ENCODE measurements at regions not wholly inside any gene's neighbourhood (a gene's known extent, or its start where the extent isn't known, plus 50 kb on each side); places are given as distances from the start of the nearest gene placed in this dataset.

DNA sequence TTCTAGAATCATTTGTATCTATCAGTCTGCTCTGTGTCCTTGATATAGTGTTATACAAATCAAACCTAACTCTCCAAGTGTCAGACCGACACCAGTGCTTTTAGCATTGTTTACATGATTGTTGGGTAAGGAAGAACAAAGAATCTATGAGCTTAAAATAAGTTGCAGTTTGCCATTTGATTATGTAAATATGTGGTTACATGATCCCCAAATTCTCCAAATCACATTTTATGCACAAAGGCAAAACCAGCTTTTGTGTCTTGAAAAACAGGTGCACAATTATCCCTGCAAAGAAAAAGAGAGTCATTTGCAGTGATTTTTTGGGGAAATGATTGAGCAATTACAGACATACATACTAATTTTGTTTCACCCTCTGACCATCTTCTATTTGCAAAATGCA lies 652.6 kb upstream of the CHAC2 start:
- no peak for FAIRE-seq
- H3K79me2 ChIP-seq (ENCODE audit: control insufficient read depth, insufficient read depth, low read length), result no peaks in the 10 kb centered on the region
- ChIA-PET CTCF (no interaction called here), POLR2A (no interaction called here), RAD21 (ENCODE audit: unreplicated experiment) (no interaction called here), SMC1A (ENCODE audit: uncharacterized antibody, unreplicated experiment) (no interaction called here)
- 0% methylated on average over 1 of the region's 1 CpG for WGBS (ENCODE audit: insufficient coverage, insufficient replicate concordance, low lambda C conversion rate, missing lambda C conversion rate)
- H3K36me3 ChIP-seq (ENCODE audit: control insufficient read depth in 2 of 2, insufficient read depth in 2 of 2, low read length in 1 of 2), result no peaks in the 10 kb centered on the region
- no peaks in the 10 kb centered on the region for H3K4me1 ChIP-seq (ENCODE audit: control insufficient read depth, insufficient read depth, low read length)
- H3K27ac ChIP-seq (ENCODE audit: control insufficient read depth, insufficient read depth), result no peak overlapping the region
- ATAC-seq, result no peak
- BruUV-seq (replicated peaks), result no TSS peak
- H3K4me3 ChIP-seq, result no peak overlapping the region
- H3K4me2 ChIP-seq (ENCODE audit: control insufficient read depth, insufficient read depth), result no peak overlapping the region
- no peaks in the 10 kb centered on the region for H3K9me3 ChIP-seq (replicated peaks; ENCODE audit: control insufficient read depth, insufficient read depth, low read length)
- no peaks in the 10 kb centered on the region for H3K27me3 ChIP-seq (replicated peaks in 1 of 2; ENCODE audit: control insufficient read depth in 2 of 2, insufficient read depth in 2 of 2, low read length in 1 of 2)
- H2AFZ ChIP-seq (ENCODE audit: control insufficient read depth, low read depth, low read length), result no peak overlapping the region
- intact Hi-C loops (cut with micrococcal nuclease; ENCODE audit: unreplicated experiment), result no loop called here
- no peak for DNase-seq (ENCODE audit: low read depth, low spot score)
- no peaks in the 10 kb centered on the region for H4K20me1 ChIP-seq (ENCODE audit: control insufficient read depth, insufficient read depth)
- in situ Hi-C loops (cut with MboI), result no loop called here
- no peak overlapping the region for H3K9ac ChIP-seq (ENCODE audit: control insufficient read depth, insufficient read depth, low read length)
- TF ChIP-seq IRF4 (IDR thresholded peaks at IDR 0.05; ENCODE audit: low read depth, low read length) (no peak), SIN3A (IDR thresholded peaks at IDR 0.05; ENCODE audit: low read depth, low read length) (no peak), BCL11A (IDR thresholded peaks at IDR 0.05; ENCODE audit: low read depth, low read length) (no peak), NFYB (IDR thresholded peaks at IDR 0.05; ENCODE audit: insufficient read depth, low read depth, low read length) (no peak), NRF1 (conservative IDR thresholded peaks at IDR 0.05; ENCODE audit: low read depth, low read length) (no peak), CEBPB (IDR thresholded peaks at IDR 0.05; ENCODE audit: borderline replicate concordance in 1 of 2, low read depth in 2 of 2, low read length in 2 of 2) (no peak), CBX5 (IDR thresholded peaks at IDR 0.05; ENCODE audit: low read depth) (no peak)
- TF ChIP-seq, protein P1, sequence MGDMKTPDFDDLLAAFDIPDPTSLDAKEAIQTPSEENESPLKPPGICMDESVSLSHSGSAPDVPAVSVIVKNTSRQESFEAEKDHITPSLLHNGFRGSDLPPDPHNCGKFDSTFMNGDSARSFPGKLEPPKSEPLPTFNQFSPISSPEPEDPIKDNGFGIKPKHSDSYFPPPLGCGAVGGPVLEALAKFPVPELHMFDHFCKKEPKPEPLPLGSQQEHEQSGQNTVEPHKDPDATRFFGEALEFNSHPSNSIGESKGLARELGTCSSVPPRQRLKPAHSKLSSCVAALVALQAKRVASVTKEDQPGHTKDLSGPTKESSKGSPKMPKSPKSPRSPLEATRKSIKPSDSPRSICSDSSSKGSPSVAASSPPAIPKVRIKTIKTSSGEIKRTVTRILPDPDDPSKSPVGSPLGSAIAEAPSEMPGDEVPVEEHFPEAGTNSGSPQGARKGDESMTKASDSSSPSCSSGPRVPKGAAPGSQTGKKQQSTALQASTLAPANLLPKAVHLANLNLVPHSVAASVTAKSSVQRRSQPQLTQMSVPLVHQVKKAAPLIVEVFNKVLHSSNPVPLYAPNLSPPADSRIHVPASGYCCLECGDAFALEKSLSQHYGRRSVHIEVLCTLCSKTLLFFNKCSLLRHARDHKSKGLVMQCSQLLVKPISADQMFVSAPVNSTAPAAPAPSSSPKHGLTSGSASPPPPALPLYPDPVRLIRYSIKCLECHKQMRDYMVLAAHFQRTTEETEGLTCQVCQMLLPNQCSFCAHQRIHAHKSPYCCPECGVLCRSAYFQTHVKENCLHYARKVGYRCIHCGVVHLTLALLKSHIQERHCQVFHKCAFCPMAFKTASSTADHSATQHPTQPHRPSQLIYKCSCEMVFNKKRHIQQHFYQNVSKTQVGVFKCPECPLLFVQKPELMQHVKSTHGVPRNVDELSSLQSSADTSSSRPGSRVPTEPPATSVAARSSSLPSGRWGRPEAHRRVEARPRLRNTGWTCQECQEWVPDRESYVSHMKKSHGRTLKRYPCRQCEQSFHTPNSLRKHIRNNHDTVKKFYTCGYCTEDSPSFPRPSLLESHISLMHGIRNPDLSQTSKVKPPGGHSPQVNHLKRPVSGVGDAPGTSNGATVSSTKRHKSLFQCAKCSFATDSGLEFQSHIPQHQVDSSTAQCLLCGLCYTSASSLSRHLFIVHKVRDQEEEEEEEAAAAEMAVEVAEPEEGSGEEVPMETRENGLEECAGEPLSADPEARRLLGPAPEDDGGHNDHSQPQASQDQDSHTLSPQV (IDR thresholded peaks at IDR 0.05), result no peak
- TF ChIP-seq, protein P2, sequence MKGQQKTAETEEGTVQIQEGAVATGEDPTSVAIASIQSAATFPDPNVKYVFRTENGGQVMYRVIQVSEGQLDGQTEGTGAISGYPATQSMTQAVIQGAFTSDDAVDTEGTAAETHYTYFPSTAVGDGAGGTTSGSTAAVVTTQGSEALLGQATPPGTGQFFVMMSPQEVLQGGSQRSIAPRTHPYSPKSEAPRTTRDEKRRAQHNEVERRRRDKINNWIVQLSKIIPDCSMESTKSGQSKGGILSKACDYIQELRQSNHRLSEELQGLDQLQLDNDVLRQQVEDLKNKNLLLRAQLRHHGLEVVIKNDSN (IDR thresholded peaks at IDR 0.05; ENCODE audit: borderline replicate concordance, extremely low read length, insufficient read depth, low read depth, low read length), result no peak
- TF ChIP-seq, protein P3, sequence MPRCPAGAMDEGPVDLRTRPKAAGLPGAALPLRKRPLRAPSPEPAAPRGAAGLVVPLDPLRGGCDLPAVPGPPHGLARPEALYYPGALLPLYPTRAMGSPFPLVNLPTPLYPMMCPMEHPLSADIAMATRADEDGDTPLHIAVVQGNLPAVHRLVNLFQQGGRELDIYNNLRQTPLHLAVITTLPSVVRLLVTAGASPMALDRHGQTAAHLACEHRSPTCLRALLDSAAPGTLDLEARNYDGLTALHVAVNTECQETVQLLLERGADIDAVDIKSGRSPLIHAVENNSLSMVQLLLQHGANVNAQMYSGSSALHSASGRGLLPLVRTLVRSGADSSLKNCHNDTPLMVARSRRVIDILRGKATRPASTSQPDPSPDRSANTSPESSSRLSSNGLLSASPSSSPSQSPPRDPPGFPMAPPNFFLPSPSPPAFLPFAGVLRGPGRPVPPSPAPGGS (IDR thresholded peaks at IDR 0.05; ENCODE audit: borderline replicate concordance, insufficient read depth, low read depth, low read length, poor library complexity, severe bottlenecking), result no peak
- TF ChIP-seq, protein P4, sequence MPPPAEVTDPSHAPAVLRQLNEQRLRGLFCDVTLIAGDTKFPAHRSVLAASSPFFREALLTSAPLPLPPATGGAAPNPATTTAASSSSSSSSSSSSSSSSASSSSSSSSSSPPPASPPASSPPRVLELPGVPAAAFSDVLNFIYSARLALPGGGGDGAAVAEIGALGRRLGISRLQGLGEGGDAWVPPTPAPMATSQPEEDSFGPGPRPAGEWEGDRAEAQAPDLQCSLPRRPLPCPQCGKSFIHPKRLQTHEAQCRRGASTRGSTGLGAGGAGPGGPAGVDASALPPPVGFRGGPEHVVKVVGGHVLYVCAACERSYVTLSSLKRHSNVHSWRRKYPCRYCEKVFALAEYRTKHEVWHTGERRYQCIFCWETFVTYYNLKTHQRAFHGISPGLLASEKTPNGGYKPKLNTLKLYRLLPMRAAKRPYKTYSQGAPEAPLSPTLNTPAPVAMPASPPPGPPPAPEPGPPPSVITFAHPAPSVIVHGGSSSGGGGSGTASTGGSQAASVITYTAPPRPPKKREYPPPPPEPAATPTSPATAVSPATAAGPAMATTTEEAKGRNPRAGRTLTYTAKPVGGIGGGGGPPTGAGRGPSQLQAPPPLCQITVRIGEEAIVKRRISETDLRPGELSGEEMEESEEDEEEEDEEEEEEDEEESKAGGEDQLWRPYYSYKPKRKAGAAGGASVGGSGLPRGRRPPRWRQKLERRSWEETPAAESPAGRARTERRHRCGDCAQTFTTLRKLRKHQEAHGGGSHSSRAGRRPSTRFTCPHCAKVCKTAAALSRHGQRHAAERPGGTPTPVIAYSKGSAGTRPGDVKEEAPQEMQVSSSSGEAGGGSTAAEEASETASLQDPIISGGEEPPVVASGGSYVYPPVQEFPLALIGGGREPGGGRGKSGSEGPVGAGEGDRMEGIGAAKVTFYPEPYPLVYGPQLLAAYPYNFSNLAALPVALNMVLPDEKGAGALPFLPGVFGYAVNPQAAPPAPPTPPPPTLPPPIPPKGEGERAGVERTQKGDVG (CRISPR knock-in tag; IDR thresholded peaks at IDR 0.05), result no peak
